ENCODE measurements at regions not wholly inside any gene's neighbourhood (a gene's known extent, or its start where the extent isn't known, plus 50 kb on each side); places are given as distances from the start of the nearest gene placed in this dataset.

DNA sequence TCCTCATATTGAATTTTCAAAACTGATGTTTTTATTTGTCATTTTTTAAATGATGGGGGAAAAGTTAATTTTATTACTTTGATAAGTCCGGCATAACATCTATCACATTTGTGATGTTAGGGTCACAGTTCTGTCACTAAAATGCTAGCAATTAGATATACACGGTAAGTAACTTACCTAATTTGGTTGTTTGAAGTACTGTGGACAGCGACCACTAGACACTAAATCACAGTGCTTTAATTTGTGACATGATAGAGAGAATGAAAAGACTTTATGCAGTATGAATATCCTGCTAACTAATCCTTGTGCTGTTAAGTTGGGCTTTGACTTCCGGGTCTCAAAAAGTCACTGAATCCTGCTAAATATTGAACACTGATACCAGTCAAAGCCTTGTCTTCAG, 857.3 kb upstream of the KCND2 start:
- TF ChIP-seq SUZ12 (IDR thresholded peaks at IDR 0.05): no peak
- TF ChIP-seq ELF4 (IDR thresholded peaks at IDR 0.05): no peak
- TF ChIP-seq BHLHE40 (IDR thresholded peaks at IDR 0.05; ENCODE audit: borderline replicate concordance): no peak
- no peak for TF ChIP-seq ARNT (IDR thresholded peaks at IDR 0.05)
- TF ChIP-seq SP1 (IDR thresholded peaks at IDR 0.05): no peak
- no peak for TF ChIP-seq L3MBTL2 (conservative IDR thresholded peaks at IDR 0.05)
- TF ChIP-seq FOXK2 (IDR thresholded peaks at IDR 0.05): no peak
- no peak for TF ChIP-seq NFRKB (IDR thresholded peaks at IDR 0.05)
- TF ChIP-seq TARDBP (IDR thresholded peaks at IDR 0.05): no peak
- TF ChIP-seq CTBP1 (IDR thresholded peaks at IDR 0.05; ENCODE audit: borderline replicate concordance): no peak
